Endodermal cell (in vitro differentiated cells): ENCODE measurements at regions not wholly inside any gene's neighbourhood (a gene's known extent, or its start where the extent isn't known, plus 50 kb on each side); places are given as distances from the start of the nearest gene placed in this dataset.

Source experiments
- DNase-seq: peaks from one replicate; pipeline ENCODE4 v3.0.0-alpha.2; 2017
- H3K27ac ChIP-seq: 2 replicates; pipeline ENCODE4 v1.5.1; 2013; ENCODE audit warnings: mild to moderate bottlenecking, low read depth, low read length, moderate library complexity
- H3K27me3 ChIP-seq: 2 replicates; pipeline ENCODE4 v1.6.1; 2013; ENCODE audit warnings: mild to moderate bottlenecking, low read length, moderate library complexity; ENCODE audit not compliant: insufficient read depth, control insufficient read depth, poor library complexity, severe bottlenecking
- H3K36me3 ChIP-seq: 2 replicates; pipeline ENCODE4 v1.7.0; 2013; ENCODE audit warnings: mild to moderate bottlenecking, low read length, moderate library complexity; ENCODE audit not compliant: control insufficient read depth, insufficient read depth
- H3K4me1 ChIP-seq: one replicate; pipeline ENCODE4 v1.7.0; 2013; ENCODE audit warnings: low read length; ENCODE audit not compliant: control insufficient read depth, insufficient read depth
- H3K4me3 ChIP-seq: 2 replicates; pipeline ENCODE4 v1.5.1; 2013; ENCODE audit warnings: mild to moderate bottlenecking, low read length, moderate library complexity
- H3K9ac ChIP-seq: 2 replicates; pipeline ENCODE4 v1.6.1; 2013; ENCODE audit warnings: mild to moderate bottlenecking, low read length, moderate library complexity; ENCODE audit not compliant: poor library complexity, severe bottlenecking; ENCODE audit errors: extremely low read depth
- H3K9me3 ChIP-seq: 2 replicates; pipeline ENCODE4 v1.6.1; 2013; ENCODE audit warnings: mild to moderate bottlenecking, low read length, moderate library complexity; ENCODE audit not compliant: control insufficient read depth
- H3K27ac Mint-ChIP-seq: 2 replicates; pipeline ENCODE4 v1.8.0; 2020; ENCODE audit warnings: mixed read lengths
- H3K27me3 Mint-ChIP-seq: 2 replicates; pipeline ENCODE4 v1.8.0; 2021; ENCODE audit warnings: mild to moderate bottlenecking, mixed read lengths; ENCODE audit not compliant: insufficient read depth
- H3K36me3 Mint-ChIP-seq: 2 replicates; pipeline ENCODE4 v1.8.0; 2020; ENCODE audit warnings: low read depth, mixed read lengths
- H3K4me1 Mint-ChIP-seq: 2 replicates; pipeline ENCODE4 v1.8.0; 2020; ENCODE audit warnings: mixed read lengths
- H3K4me3 Mint-ChIP-seq: 2 replicates; pipeline ENCODE4 v1.8.0; 2020; ENCODE audit warnings: mild to moderate bottlenecking, moderate library complexity, mixed read lengths
- H3K9me3 Mint-ChIP-seq: 2 replicates; pipeline ENCODE4 v1.8.0; 2020; ENCODE audit warnings: mild to moderate bottlenecking, mixed read lengths
- WGBS, 2 experiments: methylation state at CpG; one replicate each; pipeline versions ENCODE4 v1.1.5 to v1.1.7; 2013; ENCODE audit warnings: missing lambda C conversion rate in 2 of 2, mixed read lengths in 1 of 2; ENCODE audit not compliant: insufficient coverage in 1 of 2, insufficient read length in 1 of 2; 5-methylcytosine and 5-hydroxymethylcytosine counted together
- TF ChIP-seq, protein P1 (sequence below): fragments of 200-600 bp; sonication (generic); conservative IDR thresholded peaks from 2 replicates; pipeline ENCODE4 v1.5.0; 2021; ENCODE audit warnings: antibody characterized with exemption, mild to moderate bottlenecking

DNA sequence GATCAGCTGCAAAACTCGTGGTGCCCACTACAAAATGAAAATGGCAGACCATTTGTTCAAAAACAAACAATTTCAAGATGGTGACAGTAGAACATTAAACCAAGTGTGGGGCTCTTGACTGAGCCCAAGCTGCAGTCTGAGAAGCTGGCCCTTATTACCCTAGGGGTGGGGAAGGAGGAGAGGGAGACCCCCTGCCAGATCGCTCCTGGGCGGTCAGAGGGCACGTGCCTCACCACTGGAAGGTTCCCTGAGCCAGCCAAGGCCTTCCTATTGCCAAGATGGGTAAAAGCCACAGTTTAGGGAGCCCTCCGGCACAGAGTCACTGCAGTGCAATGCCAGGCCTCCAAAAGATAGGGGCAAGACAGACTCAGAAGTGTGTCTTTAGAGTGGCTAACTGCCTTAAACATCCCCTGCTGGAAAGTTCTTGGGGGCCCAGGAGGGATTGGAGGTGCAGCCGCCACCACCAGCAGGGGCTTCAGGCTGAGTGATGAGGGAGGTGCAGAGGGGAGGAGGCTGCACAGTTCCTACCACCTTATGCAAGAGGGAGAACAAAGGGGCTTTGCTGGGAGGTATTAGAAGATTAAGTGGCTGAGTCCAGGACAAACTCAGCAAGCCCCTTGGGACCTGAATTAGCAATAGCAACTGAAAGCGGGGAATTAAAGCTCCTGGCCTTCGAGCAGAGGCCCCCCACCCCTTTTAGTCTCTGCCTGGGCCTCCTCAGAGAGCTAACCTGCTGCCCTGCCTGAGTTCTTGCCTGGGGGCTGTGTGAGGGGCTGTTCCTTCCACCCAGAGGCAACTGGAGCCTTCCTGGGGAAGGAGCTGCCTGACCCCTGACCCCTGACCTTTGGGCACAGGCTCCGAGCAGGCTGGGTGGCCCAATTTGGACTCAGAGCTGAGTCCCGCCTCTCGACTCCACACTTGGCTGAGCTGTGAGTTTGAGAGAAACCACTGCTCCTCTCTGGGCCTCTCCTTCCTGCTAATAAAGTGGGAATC is 88.4 kb downstream of the VEGFA start:
- WGBS, 2 experiments, result 75 to 84% methylated on average over 9 to 11 of the region's 11 CpGs
- TF ChIP-seq, protein P1, sequence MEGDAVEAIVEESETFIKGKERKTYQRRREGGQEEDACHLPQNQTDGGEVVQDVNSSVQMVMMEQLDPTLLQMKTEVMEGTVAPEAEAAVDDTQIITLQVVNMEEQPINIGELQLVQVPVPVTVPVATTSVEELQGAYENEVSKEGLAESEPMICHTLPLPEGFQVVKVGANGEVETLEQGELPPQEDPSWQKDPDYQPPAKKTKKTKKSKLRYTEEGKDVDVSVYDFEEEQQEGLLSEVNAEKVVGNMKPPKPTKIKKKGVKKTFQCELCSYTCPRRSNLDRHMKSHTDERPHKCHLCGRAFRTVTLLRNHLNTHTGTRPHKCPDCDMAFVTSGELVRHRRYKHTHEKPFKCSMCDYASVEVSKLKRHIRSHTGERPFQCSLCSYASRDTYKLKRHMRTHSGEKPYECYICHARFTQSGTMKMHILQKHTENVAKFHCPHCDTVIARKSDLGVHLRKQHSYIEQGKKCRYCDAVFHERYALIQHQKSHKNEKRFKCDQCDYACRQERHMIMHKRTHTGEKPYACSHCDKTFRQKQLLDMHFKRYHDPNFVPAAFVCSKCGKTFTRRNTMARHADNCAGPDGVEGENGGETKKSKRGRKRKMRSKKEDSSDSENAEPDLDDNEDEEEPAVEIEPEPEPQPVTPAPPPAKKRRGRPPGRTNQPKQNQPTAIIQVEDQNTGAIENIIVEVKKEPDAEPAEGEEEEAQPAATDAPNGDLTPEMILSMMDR, result peak; percentile 22
- H3K4me1 ChIP-seq, result peaks cover 10% of the 10 kb centered on the region
- Mint-ChIP-seq H3K4me3 (no peak overlapping the region), H3K27ac (peak overlapping the region; percentile 55), H3K9me3 (no peaks in the 10 kb centered on the region), H3K36me3 (no peaks in the 10 kb centered on the region), H3K4me1 (peaks cover 21% of the 10 kb centered on the region), H3K27me3 (peaks cover 3% of the 10 kb centered on the region)
- no peaks in the 10 kb centered on the region for H3K27me3 ChIP-seq
- H3K9me3 ChIP-seq, result no peaks in the 10 kb centered on the region
- H3K4me3 ChIP-seq, result no peak overlapping the region
- H3K36me3 ChIP-seq, result no peaks in the 10 kb centered on the region
- peak overlapping the region; percentile 25 for H3K27ac ChIP-seq
- no peak for DNase-seq
- no peak overlapping the region for H3K9ac ChIP-seq

DNA sequence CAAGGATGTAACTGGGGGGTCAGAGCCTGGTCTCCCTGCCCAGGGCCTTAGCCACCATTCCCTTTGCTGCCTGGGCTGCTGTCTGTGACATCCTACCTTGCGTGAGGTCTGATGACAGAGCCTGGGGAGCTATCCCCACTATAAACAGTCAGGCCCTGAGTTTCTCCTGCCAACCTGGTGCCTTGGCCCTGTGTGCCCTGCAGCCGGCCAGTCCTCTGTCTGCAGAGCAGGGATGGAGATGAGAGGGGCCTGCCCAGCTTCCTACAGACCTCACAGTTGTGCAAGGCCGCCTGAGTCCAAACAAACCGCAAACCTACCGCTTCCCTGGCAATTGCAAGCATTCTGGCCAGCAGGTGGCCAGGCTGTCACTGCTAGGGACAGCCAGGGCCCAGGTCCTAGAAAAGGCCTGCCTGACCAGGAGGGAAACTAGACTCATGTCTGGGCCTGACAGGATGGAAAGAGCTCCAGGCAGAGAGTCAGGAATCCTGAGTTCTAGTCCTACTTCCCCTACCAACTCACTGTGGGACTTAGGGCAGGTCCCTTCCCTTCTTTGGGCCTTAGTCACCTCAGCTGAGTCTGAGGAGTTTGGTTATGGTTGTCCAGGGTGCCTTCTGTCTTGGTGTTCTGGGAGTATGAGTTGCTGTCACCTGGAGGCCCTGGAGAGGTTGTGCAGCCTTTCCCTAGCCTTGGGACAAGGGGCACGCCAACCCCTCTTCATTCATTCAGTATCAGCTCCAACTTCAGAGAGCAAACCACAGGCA is 86.2 kb downstream of the VEGFA start:
- H3K4me1 Mint-ChIP-seq, result peaks cover 22% of the 10 kb centered on the region

DNA sequence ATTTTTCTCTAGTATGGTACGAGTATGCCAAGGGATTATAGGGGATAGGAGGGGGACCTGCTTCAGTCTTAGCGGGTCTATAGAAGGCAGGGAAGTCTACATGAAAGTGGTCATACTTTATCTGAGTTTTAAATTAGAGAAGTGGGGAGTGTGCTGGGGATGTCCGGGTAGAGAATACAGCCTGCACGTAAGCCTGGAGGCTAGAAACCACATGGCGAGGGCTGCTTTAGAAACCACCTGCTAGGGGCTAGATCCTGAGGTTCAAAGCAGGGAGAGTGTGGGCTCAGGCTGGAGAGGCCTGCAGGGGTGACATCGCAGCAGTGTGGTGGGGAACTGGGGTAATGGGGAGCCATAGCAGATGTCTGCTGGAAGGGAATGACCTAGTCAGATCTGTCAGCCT is 85.2 kb downstream of the VEGFA start:
- H3K27me3 Mint-ChIP-seq, result peaks cover 3% of the 10 kb centered on the region
- H3K27ac Mint-ChIP-seq, result no peak overlapping the region
- TF ChIP-seq, protein P1, result no peak
- 86 to 92% methylated on average over 4 to 6 of the region's 6 CpGs for WGBS, 2 experiments
- no peak overlapping the region for H3K4me3 Mint-ChIP-seq
- Histone ChIP-seq H3K27me3 (no peaks in the 10 kb centered on the region), H3K9ac (no peak overlapping the region), H3K4me3 (no peak overlapping the region), H3K4me1 (peaks cover 21% of the 10 kb centered on the region), H3K36me3 (no peaks in the 10 kb centered on the region), H3K9me3 (no peaks in the 10 kb centered on the region), H3K27ac (no peak overlapping the region)
- H3K4me1 Mint-ChIP-seq, result peaks cover 30% of the 10 kb centered on the region
- no peak for DNase-seq
- no peaks in the 10 kb centered on the region for H3K9me3 Mint-ChIP-seq
- H3K36me3 Mint-ChIP-seq, result no peaks in the 10 kb centered on the region

More for the DNA sequence above, 86.2 kb downstream of the VEGFA start:
- peaks cover 3% of the 10 kb centered on the region for H3K27me3 Mint-ChIP-seq
- WGBS, 2 experiments, result 76% methylated on average over 5 of the region's 6 CpGs
- Histone ChIP-seq H3K4me1 (peaks cover 12% of the 10 kb centered on the region), H3K9ac (no peak overlapping the region), H3K36me3 (no peaks in the 10 kb centered on the region), H3K4me3 (no peak overlapping the region), H3K9me3 (no peaks in the 10 kb centered on the region), H3K27me3 (no peaks in the 10 kb centered on the region), H3K27ac (no peak overlapping the region)
- H3K4me3 Mint-ChIP-seq, result no peak overlapping the region
- H3K9me3 Mint-ChIP-seq, result no peaks in the 10 kb centered on the region
- peak; percentile 84 for DNase-seq
- peak overlapping the region; percentile 24 for H3K27ac Mint-ChIP-seq
- no peaks in the 10 kb centered on the region for H3K36me3 Mint-ChIP-seq
- TF ChIP-seq, protein P1, result peak; percentile 82
